GM18951 (cell line): ENCODE measurements at regions not wholly inside any gene's neighbourhood (a gene's known extent, or its start where the extent isn't known, plus 50 kb on each side); places are given as distances from the start of the nearest gene placed in this dataset.

Experiments
- POLR2A ChIP-seq: IDR thresholded peaks from 4 replicates; pipeline ENCODE4 v1.6.1; 2011; ENCODE audit warnings: mild to moderate bottlenecking; ENCODE audit not compliant: insufficient read length, insufficient read depth; ENCODE audit errors: extremely low read depth
- in situ Hi-C: fragments of 300-500 bp; cut with MboI; formaldehyde crosslinking; loops from one replicate; pipeline ENCODE4 v1.12.0; 2022; ENCODE audit warnings: low sequenced_read_pairs, mixed read lengths, inconsistent platforms; ENCODE audit not compliant: unreplicated experiment

- in situ Hi-C loops, result no loop called here
- no peak for TF ChIP-seq POLR2A
Measured at GRCh38 chr5:165527577-165527976, 2022.2 kb downstream of the MAT2B start.

GRCh38 chr5:165538065-165538464 lies 2032.6 kb downstream of the MAT2B start:
- in situ Hi-C loops, result no loop called here
- no peak for TF ChIP-seq POLR2A

GRCh38 chr5:165559645-165560044 lies 2054.2 kb downstream of the MAT2B start:
- TF ChIP-seq POLR2A, result no peak
- in situ Hi-C loops, result no loop called here

GRCh38 chr5:165560648-165561047 lies 2055.2 kb downstream of the MAT2B start:
- no peak for TF ChIP-seq POLR2A
- in situ Hi-C loops, result no loop called here

- in situ Hi-C loops, result no loop called here
- no peak for TF ChIP-seq POLR2A
Measured at GRCh38 chr5:165565911-165566310, 2060.5 kb downstream of the MAT2B start.

- in situ Hi-C loops, result no loop called here
- TF ChIP-seq POLR2A, result no peak
Measured at GRCh38 chr5:165569551-165569950, 2064.1 kb downstream of the MAT2B start.

- TF ChIP-seq POLR2A, result no peak
- in situ Hi-C loops, result no loop called here
Measured at GRCh38 chr5:165573445-165573844, 2068.0 kb downstream of the MAT2B start.

GRCh38 chr5:165574100-165574499 lies 2068.7 kb downstream of the MAT2B start:
- in situ Hi-C loops, result no loop called here
- no peak for TF ChIP-seq POLR2A

- in situ Hi-C loops, result no loop called here
- TF ChIP-seq POLR2A, result no peak
Measured at GRCh38 chr5:165576678-165577275, 2071.4 kb downstream of the MAT2B start.

GRCh38 chr5:165579911-165580310 lies 2074.5 kb downstream of the MAT2B start:
- TF ChIP-seq POLR2A, result no peak

GRCh38 chr5:165594693-165595092 lies 2089.3 kb downstream of the MAT2B start:
- in situ Hi-C loops, result no loop called here
- no peak for TF ChIP-seq POLR2A

More at GRCh38 chr5:165579911-165580310, 2074.5 kb downstream of the MAT2B start:
- in situ Hi-C loops, result no loop called here

GRCh38 chr5:165602529-165602928 lies 2097.1 kb downstream of the MAT2B start:
- in situ Hi-C loops, result no loop called here
- no peak for TF ChIP-seq POLR2A

GRCh38 chr5:165607026-165607425 lies 2101.6 kb downstream of the MAT2B start:
- in situ Hi-C loops, result no loop called here
- TF ChIP-seq POLR2A, result no peak

- no peak for TF ChIP-seq POLR2A
- in situ Hi-C loops, result no loop called here
Measured at GRCh38 chr5:165609871-165610270, 2104.5 kb downstream of the MAT2B start.

GRCh38 chr5:165616490-165617405 lies 2111.3 kb downstream of the MAT2B start:
- in situ Hi-C loops, result no loop called here

More at GRCh38 chr5:165616490-165617405, 2111.3 kb downstream of the MAT2B start:
- TF ChIP-seq POLR2A, result no peak
